Tibial nerve (tissue), 3 donors: ENCODE measurements at regions not wholly inside any gene's neighbourhood (a gene's known extent, or its start where the extent isn't known, plus 50 kb on each side); places are given as distances from the start of the nearest gene placed in this dataset.

Experiments
- CTCF ChIP-seq, 5 experiments: fragments of 200-600 bp in 3 of 5; fragments of 450-650 bp in 2 of 5; sonication (generic) in 3 of 5; IDR thresholded peaks; one replicate each; pipeline ENCODE4 v1.5.1; 2016 to 2019; ENCODE audit warnings: antibody characterized with exemption in 5 of 5, mild to moderate bottlenecking in 3 of 5, moderate library complexity in 2 of 5
- POLR2A ChIP-seq, 2 donors: fragments of 450-650 bp; IDR thresholded peaks; one replicate each; pipeline ENCODE4 v1.6.1; 2017; ENCODE audit warnings: antibody characterized with exemption in 2 of 2, mild to moderate bottlenecking in 2 of 2, moderate library complexity in 2 of 2

DNA sequence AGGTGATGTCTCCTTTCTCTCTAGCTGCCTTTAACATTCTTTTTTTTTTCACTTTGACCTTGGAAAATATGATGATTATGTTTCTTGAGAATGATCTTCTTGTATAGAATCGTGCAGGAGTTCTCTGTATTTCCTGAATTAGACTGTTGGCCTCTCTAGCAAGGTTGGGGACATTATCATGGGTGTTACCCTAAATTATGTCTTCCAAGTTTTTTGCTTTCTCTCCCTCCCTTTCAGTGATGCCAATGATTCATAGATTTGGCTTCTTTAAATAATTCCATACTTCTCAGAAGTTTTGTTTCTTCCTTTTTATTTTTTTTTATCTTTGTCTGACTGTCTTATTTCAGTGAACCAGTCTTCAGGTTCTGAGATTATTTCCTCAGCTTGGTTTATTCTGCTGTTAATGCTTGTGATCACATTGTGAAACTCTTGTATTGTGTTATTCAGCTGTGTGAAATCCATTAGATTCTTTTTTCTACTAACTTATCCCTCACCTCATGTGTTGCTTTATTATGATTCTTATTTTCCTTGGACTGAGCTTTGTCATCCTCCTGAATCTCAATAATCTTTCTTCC is 268.4 kb upstream of the NRIP1 start:
- TF ChIP-seq POLR2A (IDR thresholded peaks at IDR 0.05), result no peak
- no peak for TF ChIP-seq CTCF (IDR thresholded peaks at IDR 0.05)
